ENCODE measurements at regions not wholly inside any gene's neighbourhood (a gene's known extent, or its start where the extent isn't known, plus 50 kb on each side); places are given as distances from the start of the nearest gene placed in this dataset.
"Not testable (repeated sequence)": the region's sequence is repeated elsewhere in the genome, so short reads cannot be mapped to it uniquely, and the experiment has no call there.

DNA sequence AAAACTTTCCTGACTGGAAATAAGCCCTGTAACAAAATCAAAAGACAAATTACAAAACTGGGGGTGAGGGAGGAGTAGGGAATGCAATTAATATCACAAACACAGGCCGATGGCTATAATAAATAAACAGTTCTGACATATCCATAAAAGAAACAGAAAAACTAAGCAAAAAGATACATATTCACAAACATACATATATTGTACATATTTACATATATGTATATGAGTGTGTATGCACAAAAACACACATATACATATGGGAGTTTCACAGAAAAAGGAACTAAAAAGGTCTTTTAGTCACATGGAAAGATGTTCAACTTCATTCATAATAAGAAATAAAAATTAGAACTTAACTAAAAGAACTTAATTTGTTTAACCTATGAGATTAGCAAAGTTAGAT, 292.7 kb downstream of the TFAP2A start:
- no peak for DNase-seq
- H3K27me3 ChIP-seq (ENCODE audit: control insufficient read depth, insufficient read depth, low read length), result no peaks in the 10 kb centered on the region
- H3K36me3 ChIP-seq (replicated peaks; ENCODE audit: control insufficient read depth, insufficient read depth, low read length), result no peaks in the 10 kb centered on the region
- H3K4me3 ChIP-seq (ENCODE audit: insufficient read depth, low read depth, low read length), result no peak overlapping the region

DNA sequence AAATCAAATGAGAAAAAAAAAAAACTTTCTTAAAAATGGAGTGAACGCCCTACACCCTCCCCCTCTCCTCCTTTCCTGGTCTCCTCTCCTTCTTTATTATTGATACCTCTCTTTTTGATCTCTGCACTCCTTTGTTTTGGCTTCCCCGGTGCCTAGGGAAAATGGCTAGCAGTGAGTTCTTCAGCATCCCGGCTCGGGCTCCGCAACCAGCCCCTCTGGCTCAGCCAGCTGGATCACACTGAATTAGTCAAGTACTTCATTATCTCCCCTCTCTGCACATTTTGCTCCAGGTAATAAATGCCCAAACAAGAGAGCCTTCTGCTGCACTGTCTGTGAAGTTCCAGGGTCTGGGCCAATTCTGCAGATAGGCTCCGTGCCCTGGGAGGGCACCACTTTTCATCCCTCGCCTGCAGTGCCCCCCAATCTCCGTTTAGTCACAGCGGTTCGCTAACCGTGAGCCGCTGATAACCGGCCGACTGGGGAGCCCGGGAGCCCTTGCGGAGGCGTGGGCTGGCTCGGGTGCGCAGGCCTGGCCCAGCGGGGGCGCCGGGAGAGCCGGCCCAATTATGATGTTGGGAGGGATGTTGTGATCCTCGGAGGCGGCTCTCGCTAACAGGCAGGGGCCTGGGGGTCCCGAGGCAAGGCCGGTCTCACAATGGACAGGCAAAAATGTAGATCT, 301.9 kb downstream of the TFAP2A start:
- no peaks in the 10 kb centered on the region; the same call in 1 of the 2 replicates for H3K27me3 ChIP-seq (ENCODE audit: control insufficient read depth, insufficient read depth, low read length)
- DNase-seq, result peak; percentile 81
- peak overlapping the region; percentile 2; the same call in 1 of the 2 replicates for H3K4me3 ChIP-seq (ENCODE audit: insufficient read depth, low read depth, low read length)
- no peaks in the 10 kb centered on the region for H3K36me3 ChIP-seq (replicated peaks; ENCODE audit: control insufficient read depth, insufficient read depth, low read length)

- Histone ChIP-seq H3K27me3 (ENCODE audit: control insufficient read depth, insufficient read depth, low read length) (no peaks in the 10 kb centered on the region; the same call in 1 of the 2 replicates), H3K4me3 (ENCODE audit: insufficient read depth, low read depth, low read length) (no peak overlapping the region), H3K36me3 (replicated peaks; ENCODE audit: control insufficient read depth, insufficient read depth, low read length) (no peaks in the 10 kb centered on the region)
- no peak for DNase-seq
Measured at GRCh38 chr6:10111975-10112374, 302.9 kb downstream of the TFAP2A start.

- Histone ChIP-seq H3K36me3 (replicated peaks; ENCODE audit: control insufficient read depth, insufficient read depth, low read length) (no peaks in the 10 kb centered on the region), H3K4me3 (ENCODE audit: insufficient read depth, low read depth, low read length) (no peak overlapping the region), H3K27me3 (ENCODE audit: control insufficient read depth, insufficient read depth, low read length) (no peaks in the 10 kb centered on the region)
- DNase-seq, result no peak
Measured at GRCh38 chr6:10101551-10102252, 313.2 kb downstream of the TFAP2A start.

DNA sequence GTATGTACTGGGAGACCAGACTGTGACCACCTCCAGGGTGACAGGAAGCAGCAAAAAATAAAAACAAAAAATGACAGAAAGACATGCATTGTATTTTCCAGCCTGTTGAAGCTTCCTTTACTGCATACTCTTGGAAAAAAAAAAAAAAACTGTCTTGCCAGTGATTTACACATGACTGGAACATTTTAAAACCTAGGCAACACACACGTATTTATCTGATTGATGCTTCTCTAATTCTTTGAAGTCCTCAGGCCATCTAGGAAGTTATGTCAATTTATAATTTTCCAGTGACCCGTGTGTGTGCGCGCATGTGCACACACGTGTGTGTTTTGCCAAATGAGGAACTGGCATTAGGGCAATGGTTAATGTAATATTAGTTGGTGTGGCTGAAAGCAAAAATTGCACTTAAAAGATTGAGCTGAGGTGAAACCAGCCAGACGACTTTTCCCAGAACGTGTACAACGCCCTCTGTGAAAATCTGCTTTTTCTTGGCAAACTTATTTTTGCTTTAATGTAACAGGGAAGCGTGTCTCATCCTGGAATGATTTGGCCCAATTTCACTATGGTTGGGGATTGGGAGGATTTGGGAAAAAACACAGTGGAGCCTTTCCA, 315.2 kb downstream of the TFAP2A start:
- Histone ChIP-seq H3K36me3 (replicated peaks; ENCODE audit: control insufficient read depth, insufficient read depth, low read length) (no peaks in the 10 kb centered on the region), H3K4me3 (ENCODE audit: insufficient read depth, low read depth, low read length) (no peak overlapping the region), H3K27me3 (ENCODE audit: control insufficient read depth, insufficient read depth, low read length) (no peaks in the 10 kb centered on the region)
- no peak for DNase-seq

- peak; percentile 17 for DNase-seq
- H3K4me3 ChIP-seq (ENCODE audit: insufficient read depth, low read depth, low read length), result no peak overlapping the region
- no peaks in the 10 kb centered on the region for H3K36me3 ChIP-seq (replicated peaks; ENCODE audit: control insufficient read depth, insufficient read depth, low read length)
- H3K27me3 ChIP-seq (ENCODE audit: control insufficient read depth, insufficient read depth, low read length), result no peaks in the 10 kb centered on the region
Measured at GRCh38 chr6:10098756-10099528, 315.9 kb downstream of the TFAP2A start.

DNA sequence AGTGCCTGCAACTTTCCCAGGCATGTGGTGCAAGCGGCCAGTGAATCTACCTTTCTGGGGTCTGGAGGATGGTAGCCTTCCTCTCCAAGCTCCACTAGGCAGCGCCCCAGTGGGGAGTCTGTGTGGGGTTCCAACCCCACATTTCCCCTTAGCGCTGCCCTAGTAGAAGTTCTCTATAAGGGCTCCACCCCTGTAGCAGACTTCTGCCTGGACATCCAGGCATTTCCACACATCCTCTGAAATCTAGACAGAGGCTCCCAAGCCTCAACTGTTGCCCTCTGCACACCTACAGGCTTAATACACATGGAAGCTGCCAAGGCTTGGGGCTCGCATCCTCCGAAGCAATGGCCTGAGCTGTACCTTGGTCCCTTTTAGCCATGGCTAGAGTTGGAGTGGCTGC, 321.6 kb downstream of the TFAP2A start:
- Histone ChIP-seq H3K4me3 (ENCODE audit: insufficient read depth, low read depth, low read length) (no peak overlapping the region), H3K36me3 (replicated peaks; ENCODE audit: control insufficient read depth, insufficient read depth, low read length) (no peaks in the 10 kb centered on the region), H3K27me3 (ENCODE audit: control insufficient read depth, insufficient read depth, low read length) (no peaks in the 10 kb centered on the region)
- DNase-seq, result no peak

DNA sequence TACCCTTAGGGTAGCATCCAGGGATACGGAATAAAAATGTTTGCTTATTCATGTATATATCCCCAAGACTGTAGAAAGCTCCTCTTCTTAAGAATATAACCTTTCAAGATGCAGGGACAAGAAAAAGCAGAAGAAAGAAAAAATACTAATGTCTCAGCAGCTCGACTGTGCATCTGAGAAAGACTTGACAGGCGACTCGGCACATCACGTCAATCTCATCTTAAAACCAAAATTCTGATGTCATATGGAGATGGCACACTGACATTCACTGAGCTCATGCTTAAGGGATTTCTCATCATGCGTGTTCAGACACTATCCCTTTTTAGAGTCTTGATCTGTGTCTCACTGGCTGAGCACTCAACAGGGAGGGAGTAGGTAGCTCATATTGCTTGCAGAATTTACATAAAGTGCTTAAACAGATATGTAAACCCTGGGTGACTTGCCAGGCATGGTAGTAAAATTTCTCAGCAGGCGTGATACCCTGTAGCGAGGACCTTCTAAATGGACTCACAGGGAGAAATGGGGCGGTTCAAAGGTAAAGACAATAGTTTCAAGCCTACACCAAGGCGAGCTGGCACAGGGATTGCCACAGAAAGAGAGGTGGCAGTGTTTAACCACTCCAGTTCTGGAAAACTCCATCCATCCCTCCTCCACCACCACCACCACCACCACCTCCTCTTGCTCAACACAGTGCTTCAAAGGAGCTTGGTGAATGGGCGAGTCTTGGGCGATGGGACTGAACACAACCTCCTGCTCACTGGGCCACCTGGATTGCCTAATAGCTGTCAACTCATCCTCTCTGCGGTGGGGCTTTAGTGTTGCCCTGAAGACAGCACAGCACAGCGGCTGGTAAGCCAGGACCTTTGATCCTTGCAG, 330.5 kb downstream of the TFAP2A start:
- H3K36me3 ChIP-seq (replicated peaks; ENCODE audit: control insufficient read depth, insufficient read depth, low read length), result no peaks in the 10 kb centered on the region
- H3K4me3 ChIP-seq (ENCODE audit: insufficient read depth, low read depth, low read length), result no peak overlapping the region
- no peak for DNase-seq
- H3K27me3 ChIP-seq (ENCODE audit: control insufficient read depth, insufficient read depth, low read length), result no peaks in the 10 kb centered on the region

DNA sequence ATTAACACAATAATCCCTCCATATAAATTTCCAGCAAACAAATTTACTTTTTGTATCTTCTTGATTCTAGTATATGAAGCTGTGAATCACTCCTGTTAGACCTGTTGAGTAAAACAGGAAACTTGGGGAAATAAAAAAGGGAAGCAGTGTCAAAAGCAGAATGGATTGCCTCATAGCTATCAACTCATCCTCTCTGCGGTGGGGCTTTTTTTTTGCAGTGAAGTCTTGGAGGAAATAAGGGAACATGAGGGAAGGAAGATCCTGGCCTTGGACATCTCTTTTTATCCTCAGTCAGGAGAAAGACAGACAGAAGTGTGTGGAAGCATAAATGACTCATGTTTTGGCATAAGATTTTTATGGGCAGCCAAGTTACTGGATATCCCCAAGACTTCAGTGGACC, 332.5 kb downstream of the TFAP2A start:
- Histone ChIP-seq H3K36me3 (replicated peaks; ENCODE audit: control insufficient read depth, insufficient read depth, low read length) (no peaks in the 10 kb centered on the region), H3K4me3 (ENCODE audit: insufficient read depth, low read depth, low read length) (no peak overlapping the region), H3K27me3 (ENCODE audit: control insufficient read depth, insufficient read depth, low read length) (no peaks in the 10 kb centered on the region)
- DNase-seq, result no peak

- H3K36me3 ChIP-seq (replicated peaks; ENCODE audit: control insufficient read depth, insufficient read depth, low read length), result no peaks in the 10 kb centered on the region
- no peak for DNase-seq
- H3K27me3 ChIP-seq (ENCODE audit: control insufficient read depth, insufficient read depth, low read length), result no peaks in the 10 kb centered on the region
- no peak overlapping the region for H3K4me3 ChIP-seq (ENCODE audit: insufficient read depth, low read depth, low read length)
Measured at GRCh38 chr6:10081957-10082356, 332.9 kb downstream of the TFAP2A start.

GRCh38 chr6:10081075-10081474, 333.8 kb downstream of the TFAP2A start:
- H3K36me3 ChIP-seq (replicated peaks; ENCODE audit: control insufficient read depth, insufficient read depth, low read length), result no peaks in the 10 kb centered on the region
- H3K27me3 ChIP-seq (ENCODE audit: control insufficient read depth, insufficient read depth, low read length), result no peaks in the 10 kb centered on the region
- DNase-seq, result no peak
- H3K4me3 ChIP-seq (ENCODE audit: insufficient read depth, low read depth, low read length), result no peak overlapping the region

DNA sequence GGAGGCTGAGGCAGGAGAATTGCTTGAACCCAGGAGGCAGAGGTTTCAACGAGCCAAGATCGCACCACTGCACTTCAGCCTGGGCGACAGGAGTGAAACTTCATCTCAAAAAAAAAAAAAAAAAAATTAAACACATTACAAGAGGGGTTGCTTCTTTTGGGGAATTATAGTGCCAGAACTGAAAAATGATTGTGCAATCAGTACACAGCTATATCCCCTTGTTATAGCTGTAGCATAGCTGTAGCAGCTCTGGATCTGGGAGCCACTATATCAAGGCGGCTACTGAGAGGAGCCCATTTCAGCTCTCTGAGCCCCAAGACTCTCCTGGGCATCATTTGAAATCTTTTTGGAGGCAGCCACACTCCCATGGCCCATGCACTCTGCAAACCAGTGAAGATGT, 334.3 kb downstream of the TFAP2A start:
- no peak for DNase-seq
- Histone ChIP-seq H3K36me3 (replicated peaks; ENCODE audit: control insufficient read depth, insufficient read depth, low read length) (no peaks in the 10 kb centered on the region), H3K27me3 (ENCODE audit: control insufficient read depth, insufficient read depth, low read length) (no peaks in the 10 kb centered on the region), H3K4me3 (ENCODE audit: insufficient read depth, low read depth, low read length) (no peak overlapping the region)

DNA sequence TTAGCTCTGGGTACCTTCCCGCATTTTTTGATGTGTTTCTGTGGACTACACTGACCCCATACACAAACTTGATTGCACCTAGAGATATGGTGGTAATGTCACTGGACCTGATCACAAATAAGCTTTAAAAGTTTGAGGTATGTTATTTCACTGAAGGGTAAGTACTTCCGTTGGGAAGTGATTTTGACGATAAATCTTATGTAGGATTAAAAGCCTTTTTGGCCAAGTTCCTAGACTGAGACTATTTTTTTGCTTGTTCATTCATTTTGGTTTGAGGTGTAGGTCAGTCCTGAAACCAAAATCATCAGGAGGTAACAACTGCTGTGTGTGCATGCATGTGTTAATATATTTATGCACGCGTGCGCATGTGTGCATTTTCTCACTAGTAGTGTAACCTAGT, 336.3 kb downstream of the TFAP2A start:
- H3K27me3 ChIP-seq (ENCODE audit: control insufficient read depth, insufficient read depth, low read length), result no peaks in the 10 kb centered on the region
- H3K4me3 ChIP-seq (ENCODE audit: insufficient read depth, low read depth, low read length), result no peak overlapping the region
- no peak for DNase-seq
- no peaks in the 10 kb centered on the region for H3K36me3 ChIP-seq (replicated peaks; ENCODE audit: control insufficient read depth, insufficient read depth, low read length)

DNA sequence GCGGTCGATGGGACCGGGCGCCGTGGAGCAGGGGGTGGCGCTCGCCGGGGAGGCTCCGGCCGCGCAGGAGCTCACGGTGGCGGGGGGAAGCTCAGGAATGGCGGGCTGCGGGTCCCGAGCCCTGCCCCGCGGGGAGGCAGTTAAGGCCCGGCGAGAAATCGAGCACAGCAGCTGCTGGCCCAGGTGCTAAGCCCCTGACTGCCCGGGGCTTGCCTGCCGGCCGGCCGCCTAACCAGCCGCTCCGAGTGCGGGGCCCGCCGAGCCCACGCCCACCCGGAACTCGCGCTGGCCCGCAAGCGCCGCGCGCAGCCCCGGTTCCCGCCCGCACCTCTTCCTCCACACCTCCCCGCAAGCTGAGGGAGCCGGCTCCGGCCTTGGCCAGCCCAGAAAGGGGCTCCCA, 340.1 kb downstream of the TFAP2A start:
- not testable (repeated sequence) for H3K4me3 ChIP-seq (ENCODE audit: insufficient read depth, low read depth, low read length); H3K27me3 ChIP-seq (ENCODE audit: control insufficient read depth, insufficient read depth, low read length); DNase-seq; H3K36me3 ChIP-seq (replicated peaks; ENCODE audit: control insufficient read depth, insufficient read depth, low read length)

Measured in H7 (cell line).